ENCODE measurements at regions not wholly inside any gene's neighbourhood (a gene's known extent, or its start where the extent isn't known, plus 50 kb on each side); places are given as distances from the start of the nearest gene placed in this dataset.

- TF ChIP-seq NFIC (IDR thresholded peaks at IDR 0.05) (no peak), ZBTB7A (IDR thresholded peaks at IDR 0.05; ENCODE audit: low read depth) (no peak)
These were observed 72.4 kb upstream of the EDNRB start for GRCh38 chr13:77991003-77991402.

- TF ChIP-seq FOXM1 (IDR thresholded peaks at IDR 0.05; ENCODE audit: borderline replicate concordance, low read depth) (no peak), REST (IDR thresholded peaks at IDR 0.05; ENCODE audit: low read depth) (no peak), CREB1 (IDR thresholded peaks at IDR 0.05; ENCODE audit: low read depth) (no peak), CEBPB (IDR thresholded peaks at IDR 0.05) (no peak)
These were observed 70.7 kb upstream of the EDNRB start for GRCh38 chr13:77989281-77989680.

- no peak for TF ChIP-seq REST (IDR thresholded peaks at IDR 0.05; ENCODE audit: low read depth)
- TF ChIP-seq TAF1 (IDR thresholded peaks at IDR 0.05; ENCODE audit: low read depth), result no peak
- no peak for TF ChIP-seq TCF12 (IDR thresholded peaks at IDR 0.05; ENCODE audit: low read depth)
- no peak for TF ChIP-seq CEBPB (IDR thresholded peaks at IDR 0.05)
- TF ChIP-seq USF1 (IDR thresholded peaks at IDR 0.05), result no peak
- TF ChIP-seq FOXM1 (IDR thresholded peaks at IDR 0.05; ENCODE audit: borderline replicate concordance, low read depth), result no peak
- no peak for TF ChIP-seq ZBTB7A (IDR thresholded peaks at IDR 0.05; ENCODE audit: low read depth)
- TF ChIP-seq CREB1 (IDR thresholded peaks at IDR 0.05; ENCODE audit: low read depth), result no peak
- no peak for TF ChIP-seq TEAD4 (IDR thresholded peaks at IDR 0.05)
- no peak for TF ChIP-seq EP300 (IDR thresholded peaks at IDR 0.05; ENCODE audit: borderline replicate concordance)
- TF ChIP-seq NFIC (IDR thresholded peaks at IDR 0.05), result no peak
- no peak for TF ChIP-seq EGR1 (IDR thresholded peaks at IDR 0.05)
- TF ChIP-seq MAX (IDR thresholded peaks at IDR 0.05), result no peak
- TF ChIP-seq YY1 (IDR thresholded peaks at IDR 0.05; ENCODE audit: low read depth), result no peak
- TF ChIP-seq RAD21 (IDR thresholded peaks at IDR 0.05; ENCODE audit: low read depth), result no peak
These were observed 69.7 kb upstream of the EDNRB start for GRCh38 chr13:77988355-77988754.

- no peak for TF ChIP-seq USF1 (IDR thresholded peaks at IDR 0.05)
- no peak for TF ChIP-seq CREB1 (IDR thresholded peaks at IDR 0.05; ENCODE audit: low read depth)
- TF ChIP-seq EGR1 (IDR thresholded peaks at IDR 0.05), result no peak
- no peak for TF ChIP-seq CEBPB (IDR thresholded peaks at IDR 0.05)
- no peak for TF ChIP-seq TAF1 (IDR thresholded peaks at IDR 0.05; ENCODE audit: low read depth)
- no peak for TF ChIP-seq YY1 (IDR thresholded peaks at IDR 0.05; ENCODE audit: low read depth)
- TF ChIP-seq NFIC (IDR thresholded peaks at IDR 0.05), result no peak
- TF ChIP-seq ZBTB7A (IDR thresholded peaks at IDR 0.05; ENCODE audit: low read depth), result no peak
- no peak for TF ChIP-seq TCF12 (IDR thresholded peaks at IDR 0.05; ENCODE audit: low read depth)
- no peak for TF ChIP-seq EP300 (IDR thresholded peaks at IDR 0.05; ENCODE audit: borderline replicate concordance)
- no peak for TF ChIP-seq FOXM1 (IDR thresholded peaks at IDR 0.05; ENCODE audit: borderline replicate concordance, low read depth)
- TF ChIP-seq MAX (IDR thresholded peaks at IDR 0.05), result no peak
These were observed 68.1 kb upstream of the EDNRB start for GRCh38 chr13:77986713-77987112.

GRCh38 chr13:77985866-77986636 lies 67.4 kb upstream of the EDNRB start:
- TF ChIP-seq NFIC (IDR thresholded peaks at IDR 0.05) (no peak), EP300 (IDR thresholded peaks at IDR 0.05; ENCODE audit: borderline replicate concordance) (no peak), EGR1 (IDR thresholded peaks at IDR 0.05) (no peak), REST (IDR thresholded peaks at IDR 0.05; ENCODE audit: low read depth) (no peak), USF1 (IDR thresholded peaks at IDR 0.05) (no peak), RAD21 (IDR thresholded peaks at IDR 0.05; ENCODE audit: low read depth) (no peak), TEAD4 (IDR thresholded peaks at IDR 0.05) (no peak), FOXM1 (IDR thresholded peaks at IDR 0.05; ENCODE audit: borderline replicate concordance, low read depth) (no peak), YY1 (IDR thresholded peaks at IDR 0.05; ENCODE audit: low read depth) (no peak), ZBTB7A (IDR thresholded peaks at IDR 0.05; ENCODE audit: low read depth) (no peak), TCF12 (IDR thresholded peaks at IDR 0.05; ENCODE audit: low read depth) (no peak), TAF1 (IDR thresholded peaks at IDR 0.05; ENCODE audit: low read depth) (no peak), CREB1 (IDR thresholded peaks at IDR 0.05; ENCODE audit: low read depth) (no peak), CEBPB (IDR thresholded peaks at IDR 0.05) (no peak), MAX (IDR thresholded peaks at IDR 0.05) (no peak)
